ENCODE measurements at regions not wholly inside any gene's neighbourhood (a gene's known extent, or its start where the extent isn't known, plus 50 kb on each side); places are given as distances from the start of the nearest gene placed in this dataset.
"Not testable (repeated sequence)": the region's sequence is repeated elsewhere in the genome, so short reads cannot be mapped to it uniquely, and the experiment has no call there.

- no peak for TF ChIP-seq CTCF (IDR thresholded peaks at IDR 0.05)
- H3K27me3 ChIP-seq (ENCODE audit: control insufficient read depth in 1 of 2, insufficient read depth in 2 of 2, low read length in 2 of 2): peaks cover 0 to 5% of the 10 kb centered on the region in 2 experiments
- POLR2A ChIA-PET: no interaction called here
- ATAC-seq (ENCODE audit: poor library complexity) (no peak), DNase-seq (no peak)
- H3K9me3 ChIP-seq (ENCODE audit: control insufficient read depth in 1 of 2, insufficient read depth in 1 of 2, low read length in 2 of 2): peaks cover 4 to 14% of the 10 kb centered on the region in 2 experiments
- H3K27ac Mint-ChIP-seq: no peak overlapping the region
- H3K36me3 ChIP-seq (ENCODE audit: insufficient read depth, low read length): no peaks in the 10 kb centered on the region
- peaks cover 9% of the 10 kb centered on the region for H3K27me3 Mint-ChIP-seq
- H3K4me1 ChIP-seq (ENCODE audit: insufficient read depth, low read length): peaks cover 8% of the 10 kb centered on the region
- H3K36me3 Mint-ChIP-seq (ENCODE audit: low read depth): no peaks in the 10 kb centered on the region
- no peak overlapping the region for H3K4me3 Mint-ChIP-seq
- intact Hi-C loops (cut with DNase I, micrococcal nuclease): no loop called here
- H3K4me1 Mint-ChIP-seq (ENCODE audit: low read depth): no peaks in the 10 kb centered on the region
- H3K27ac ChIP-seq (ENCODE audit: low read depth in 1 of 2, low read length in 2 of 2): no peak overlapping the region
- H3K4me3 ChIP-seq (ENCODE audit: low read length): no peak overlapping the region
- CTCF ChIA-PET: no interaction called here
- no peaks in the 10 kb centered on the region for H3K9me3 Mint-ChIP-seq
Observed at GRCh38 chr15:75114796-75115195, 86.9 kb upstream of the C15orf39 start.

- H3K27ac ChIP-seq (ENCODE audit: low read depth in 1 of 2, low read length in 2 of 2); ATAC-seq (ENCODE audit: poor library complexity); H3K27me3 ChIP-seq (ENCODE audit: control insufficient read depth in 1 of 2, insufficient read depth in 2 of 2, low read length in 2 of 2); H3K4me1 Mint-ChIP-seq (ENCODE audit: low read depth); H3K4me3 Mint-ChIP-seq; H3K27ac Mint-ChIP-seq; CTCF ChIA-PET; H3K36me3 ChIP-seq (ENCODE audit: insufficient read depth, low read length); H3K4me3 ChIP-seq (ENCODE audit: low read length); intact Hi-C loops (cut with DNase I, micrococcal nuclease); H3K9me3 Mint-ChIP-seq; H3K27me3 Mint-ChIP-seq; POLR2A ChIA-PET; DNase-seq; H3K4me1 ChIP-seq (ENCODE audit: insufficient read depth, low read length); H3K36me3 Mint-ChIP-seq (ENCODE audit: low read depth): not testable (repeated sequence)
- peaks cover 4 to 14% of the 10 kb centered on the region in 2 experiments for H3K9me3 ChIP-seq (ENCODE audit: control insufficient read depth in 1 of 2, insufficient read depth in 1 of 2, low read length in 2 of 2)
Observed at GRCh38 chr15:75115411-75115913, 86.2 kb upstream of the C15orf39 start.

GRCh38 chr15:75116143-75116542, 85.5 kb upstream of the C15orf39 start:
- CTCF ChIA-PET; H3K27me3 Mint-ChIP-seq; ATAC-seq (ENCODE audit: poor library complexity); H3K27me3 ChIP-seq (ENCODE audit: control insufficient read depth in 1 of 2, insufficient read depth in 2 of 2, low read length in 2 of 2); H3K36me3 ChIP-seq (ENCODE audit: insufficient read depth, low read length); H3K27ac ChIP-seq (ENCODE audit: low read depth in 1 of 2, low read length in 2 of 2); H3K4me3 ChIP-seq (ENCODE audit: low read length); H3K4me1 ChIP-seq (ENCODE audit: insufficient read depth, low read length); intact Hi-C loops (cut with DNase I, micrococcal nuclease); H3K4me1 Mint-ChIP-seq (ENCODE audit: low read depth); H3K27ac Mint-ChIP-seq; DNase-seq; H3K9me3 Mint-ChIP-seq; H3K36me3 Mint-ChIP-seq (ENCODE audit: low read depth); POLR2A ChIA-PET; H3K4me3 Mint-ChIP-seq: not testable (repeated sequence)
- peaks cover 4 to 14% of the 10 kb centered on the region in 2 experiments for H3K9me3 ChIP-seq (ENCODE audit: control insufficient read depth in 1 of 2, insufficient read depth in 1 of 2, low read length in 2 of 2)

GRCh38 chr15:75117993-75118392, 83.7 kb upstream of the C15orf39 start:
- DNase-seq (no peak), ATAC-seq (ENCODE audit: poor library complexity) (no peak)
- TF ChIP-seq CTCF (IDR thresholded peaks at IDR 0.05): no peak
- CTCF ChIA-PET: no interaction called here
- H3K9me3 ChIP-seq (ENCODE audit: control insufficient read depth in 1 of 2, insufficient read depth in 1 of 2, low read length in 2 of 2): peaks cover 4 to 14% of the 10 kb centered on the region in 2 experiments
- no peak overlapping the region for H3K4me3 ChIP-seq (ENCODE audit: low read length)
- Mint-ChIP-seq H3K27ac (no peak overlapping the region), H3K4me1 (ENCODE audit: low read depth) (no peaks in the 10 kb centered on the region), H3K9me3 (no peaks in the 10 kb centered on the region), H3K4me3 (no peak overlapping the region), H3K36me3 (ENCODE audit: low read depth) (no peaks in the 10 kb centered on the region), H3K27me3 (no peaks in the 10 kb centered on the region)
- no peaks in the 10 kb centered on the region for H3K36me3 ChIP-seq (ENCODE audit: insufficient read depth, low read length)
- no peaks in the 10 kb centered on the region for H3K4me1 ChIP-seq (ENCODE audit: insufficient read depth, low read length)
- POLR2A ChIA-PET: no interaction called here
- intact Hi-C loops (cut with DNase I, micrococcal nuclease): no loop called here
- no peaks in the 10 kb centered on the region for H3K27me3 ChIP-seq (ENCODE audit: control insufficient read depth in 1 of 2, insufficient read depth in 2 of 2, low read length in 2 of 2)
- no peak overlapping the region for H3K27ac ChIP-seq (ENCODE audit: low read depth in 1 of 2, low read length in 2 of 2)

- H3K27ac ChIP-seq (ENCODE audit: low read depth in 1 of 2, low read length in 2 of 2); intact Hi-C loops (cut with DNase I, micrococcal nuclease); H3K27ac Mint-ChIP-seq; H3K4me1 ChIP-seq (ENCODE audit: insufficient read depth, low read length); H3K9me3 ChIP-seq (ENCODE audit: control insufficient read depth in 1 of 2, insufficient read depth in 1 of 2, low read length in 2 of 2); POLR2A ChIA-PET; H3K4me1 Mint-ChIP-seq (ENCODE audit: low read depth); ATAC-seq (ENCODE audit: poor library complexity); H3K27me3 ChIP-seq (ENCODE audit: control insufficient read depth in 1 of 2, insufficient read depth in 2 of 2, low read length in 2 of 2); H3K4me3 Mint-ChIP-seq; H3K36me3 ChIP-seq (ENCODE audit: insufficient read depth, low read length); H3K9me3 Mint-ChIP-seq; H3K4me3 ChIP-seq (ENCODE audit: low read length); CTCF ChIA-PET; DNase-seq; H3K27me3 Mint-ChIP-seq; H3K36me3 Mint-ChIP-seq (ENCODE audit: low read depth): not testable (repeated sequence)
Observed at GRCh38 chr15:75119312-75119711, 82.4 kb upstream of the C15orf39 start.

Data from CD4-positive, alpha-beta T cell (primary cell).